Stimulated activated CD4-positive, alpha-beta T cell treated with anti-CD3 and anti-CD28 coated beads, Interleukin-2, amount 100 ng/mL, for 48 hours (primary cell): ENCODE measurements at regions not wholly inside any gene's neighbourhood (a gene's known extent, or its start where the extent isn't known, plus 50 kb on each side); places are given as distances from the start of the nearest gene placed in this dataset.

Source experiments
- DNase-seq, 2 donors: peaks; one replicate each; pipeline ENCODE4 v3.0.0-alpha.2; 2020

DNA sequence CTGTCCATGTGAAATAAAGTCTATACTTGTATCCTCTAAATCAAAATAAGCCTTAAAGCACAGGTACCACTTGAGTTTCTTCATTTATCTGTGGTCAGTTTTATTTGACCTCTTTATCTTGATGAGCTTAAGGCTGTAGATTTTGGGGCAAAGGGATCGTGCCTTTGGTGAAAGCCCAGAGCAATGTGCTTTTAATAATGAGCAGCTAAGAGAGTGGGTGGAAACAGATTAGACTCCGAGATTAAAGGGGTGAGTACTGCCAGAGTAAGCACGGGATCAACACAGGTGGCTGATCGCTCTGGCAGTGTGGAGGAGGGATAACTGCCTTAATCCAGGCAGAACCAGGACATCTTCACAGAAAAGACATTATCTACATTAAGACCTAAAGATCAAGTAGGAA is 280.4 kb downstream of the TDRD15 start:
- no peak for DNase-seq

DNA sequence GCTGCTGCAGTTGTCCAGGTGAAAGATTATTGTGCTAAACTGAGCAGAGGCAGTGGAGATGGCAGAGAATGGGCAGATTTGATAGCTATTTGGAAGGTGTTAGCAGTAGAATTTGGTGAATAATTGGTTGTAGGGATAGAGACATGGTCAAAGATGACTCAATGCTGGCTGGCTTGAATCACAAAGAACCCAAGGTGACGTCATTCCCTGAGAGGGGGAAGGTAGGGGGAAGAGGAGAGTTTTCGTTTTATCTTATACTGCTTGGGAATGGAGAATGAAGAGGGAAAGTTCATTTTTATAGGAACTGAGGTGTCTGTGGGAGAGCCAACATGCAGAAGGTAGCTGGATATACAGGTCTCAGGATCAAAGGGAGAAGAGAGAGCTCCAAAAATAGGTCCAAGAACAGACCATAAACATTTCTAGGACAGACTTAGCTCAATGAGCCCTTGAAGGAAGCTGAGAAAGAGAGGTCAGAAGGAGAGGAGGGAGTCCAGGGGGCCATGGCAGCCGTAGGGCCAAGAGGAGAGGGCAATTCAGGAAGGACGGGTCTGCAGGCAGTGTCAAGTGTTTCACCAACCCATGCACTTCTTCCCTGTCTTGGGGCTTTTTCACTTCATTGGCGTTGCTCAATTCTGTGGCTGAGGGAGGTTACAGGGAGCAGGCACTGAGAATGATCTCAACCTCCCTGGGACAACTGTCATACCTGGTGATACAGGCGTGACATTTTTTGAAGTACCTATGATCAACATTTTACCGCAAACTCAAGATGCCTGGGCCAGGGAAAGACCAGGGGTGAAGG is 281.3 kb downstream of the TDRD15 start:
- DNase-seq: no peak

DNA sequence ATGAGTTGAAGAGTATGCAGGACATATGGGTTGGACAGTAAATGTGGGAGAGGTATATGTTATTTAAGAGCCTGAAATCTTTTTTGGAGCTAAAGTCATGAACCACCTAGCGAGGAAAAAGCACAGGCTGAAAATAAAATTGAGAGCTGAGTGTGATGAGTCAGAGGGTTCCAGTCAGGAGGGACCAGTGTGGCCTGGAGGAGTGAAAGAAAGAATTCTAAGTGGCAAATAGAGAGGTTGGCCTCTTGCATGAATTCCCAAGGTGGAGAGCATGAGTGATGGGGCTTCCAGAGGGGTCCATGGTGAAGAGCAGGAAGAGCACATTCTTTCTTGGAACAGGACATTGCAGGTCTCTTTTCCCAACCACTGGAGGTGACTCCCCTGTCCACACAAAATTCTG is 282.6 kb downstream of the TDRD15 start:
- no peak for DNase-seq

DNA sequence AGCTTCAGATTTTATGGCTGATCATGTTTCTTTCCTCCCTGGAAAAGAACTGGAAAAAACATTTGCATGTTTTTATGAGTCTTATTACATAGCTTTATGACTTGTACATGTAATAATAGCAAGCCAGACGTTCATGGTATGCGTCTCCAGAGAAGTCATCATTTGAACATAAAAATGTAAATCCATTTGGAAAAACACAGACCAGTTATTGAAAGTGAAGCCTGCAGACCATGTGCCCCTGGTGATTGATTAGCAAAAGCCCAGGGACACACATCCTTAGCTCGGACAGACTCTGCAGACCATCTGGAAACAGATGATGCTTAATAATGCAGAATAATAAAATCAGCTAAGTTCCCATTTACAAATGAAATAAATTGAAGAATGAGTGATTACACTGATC is 283.1 kb downstream of the TDRD15 start:
- no peak for DNase-seq

DNA sequence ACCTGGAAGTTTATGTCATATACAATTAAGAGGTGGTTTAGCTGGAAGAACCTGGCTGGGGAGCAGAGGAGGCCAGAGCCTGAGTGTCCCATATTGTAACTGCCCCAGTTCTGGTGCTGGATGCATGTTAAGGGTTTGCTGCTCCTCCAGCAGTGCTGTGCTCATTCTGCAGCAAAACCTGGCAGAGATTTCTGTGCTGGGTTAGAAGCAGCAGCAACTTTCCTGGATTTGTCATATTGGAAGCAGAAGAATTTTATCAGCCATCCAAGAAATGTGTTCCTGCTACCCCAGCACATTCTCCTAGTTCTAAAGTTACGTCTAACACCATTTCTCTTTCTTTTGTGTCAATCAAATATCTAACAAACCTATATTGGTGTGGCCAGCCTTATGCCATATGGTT is 284.1 kb downstream of the TDRD15 start:
- DNase-seq: no peak

DNA sequence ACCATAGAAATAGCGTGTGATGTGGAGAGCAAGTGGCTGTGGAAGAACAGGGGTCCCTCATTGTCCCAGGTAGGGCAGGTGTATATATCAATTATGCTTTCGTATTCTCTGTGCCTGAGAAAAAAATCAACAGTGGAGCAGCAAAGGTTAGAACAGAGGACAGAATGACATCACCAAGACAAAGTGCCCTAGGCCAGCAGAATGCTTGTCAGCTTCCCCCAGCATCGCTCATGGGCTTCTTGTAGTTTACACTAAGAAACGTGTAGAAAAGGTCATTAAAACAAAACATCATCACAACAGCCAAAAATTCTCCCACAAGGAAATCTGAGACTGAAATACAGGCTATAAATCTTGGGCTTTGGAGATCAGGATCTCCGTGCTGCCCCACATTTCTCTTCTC is 288.0 kb downstream of the TDRD15 start:
- no peak for DNase-seq

DNA sequence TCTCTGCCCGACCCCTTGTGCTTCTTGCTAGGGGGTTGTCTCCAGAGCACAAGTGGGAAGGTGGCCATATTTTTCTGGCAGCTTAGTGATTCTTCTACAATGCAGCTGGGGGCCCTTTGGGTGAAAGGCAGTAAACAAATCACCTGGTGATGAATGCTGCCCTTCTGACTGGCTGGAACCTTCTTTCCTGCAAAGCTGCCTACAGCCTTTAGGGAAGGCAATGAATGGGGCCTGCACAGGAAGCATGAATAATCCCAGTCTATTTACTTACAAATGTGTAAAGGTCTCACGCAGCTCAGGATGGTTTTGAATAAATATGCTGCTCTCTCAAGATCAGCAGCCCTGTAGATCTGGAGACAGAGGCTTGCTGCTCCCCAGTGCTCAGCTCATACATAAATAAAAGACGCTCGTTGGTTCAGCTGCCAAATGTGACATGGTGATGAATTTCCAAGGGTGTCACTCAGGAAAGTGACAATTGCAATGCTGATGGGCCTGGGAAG is 289.2 kb downstream of the TDRD15 start:
- DNase-seq: no peak

DNA sequence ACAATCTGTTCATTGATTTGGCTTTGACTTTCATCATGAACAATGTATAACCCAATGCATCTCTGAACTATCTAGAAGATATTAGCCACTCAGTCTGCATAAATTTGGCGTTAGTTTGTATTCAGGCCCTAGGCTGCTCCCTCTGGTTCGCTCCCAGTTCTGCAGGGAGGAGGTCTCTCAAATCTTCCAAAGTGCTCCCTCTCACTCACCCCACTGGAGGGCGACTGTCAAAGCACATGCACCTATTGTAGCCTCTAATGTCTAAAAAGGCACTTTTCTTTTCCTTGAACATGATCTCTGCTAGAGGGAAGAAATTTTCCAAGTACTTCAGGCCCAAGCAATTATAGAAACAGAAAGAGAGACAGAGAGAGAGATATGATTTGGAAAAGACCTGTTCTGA is 291.5 kb downstream of the TDRD15 start:
- no peak for DNase-seq

DNA sequence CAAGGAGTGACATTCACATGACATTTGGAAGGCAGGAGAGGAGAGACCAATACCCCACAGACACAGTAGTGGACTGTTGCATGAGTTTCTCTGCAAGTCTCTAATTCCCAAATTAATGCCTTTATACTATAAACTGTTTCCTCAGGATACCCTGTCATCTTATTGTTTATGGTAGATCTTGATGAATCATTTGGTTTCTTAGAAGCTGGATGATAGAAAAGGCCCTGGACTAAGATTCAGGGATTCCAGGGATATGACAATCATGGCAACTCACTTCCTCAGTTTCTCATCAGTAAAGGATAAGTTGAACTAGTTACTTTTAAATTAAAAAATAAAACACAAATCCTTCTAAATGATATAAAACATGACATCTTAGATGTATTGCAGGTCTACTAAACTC is 292.5 kb downstream of the TDRD15 start:
- DNase-seq: no peak

DNA sequence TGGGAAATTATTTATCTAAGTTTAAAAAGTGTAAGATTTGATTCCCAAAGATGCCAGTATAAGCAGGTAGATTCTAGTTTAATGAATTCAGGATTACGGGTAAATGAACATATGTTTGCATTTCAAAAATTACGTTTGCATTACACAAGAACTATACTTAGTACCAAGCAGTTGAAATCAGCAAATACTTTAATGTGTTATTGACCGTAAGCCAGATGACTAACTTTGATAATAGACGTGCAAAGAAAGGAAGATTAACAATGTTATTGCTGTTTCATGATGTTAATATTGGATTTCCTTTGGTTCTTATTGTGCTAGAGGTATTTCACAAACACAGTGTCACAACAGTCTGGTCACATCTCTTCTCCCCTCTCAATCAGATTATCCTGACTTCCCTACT is 294.7 kb downstream of the TDRD15 start:
- no peak for DNase-seq

DNA sequence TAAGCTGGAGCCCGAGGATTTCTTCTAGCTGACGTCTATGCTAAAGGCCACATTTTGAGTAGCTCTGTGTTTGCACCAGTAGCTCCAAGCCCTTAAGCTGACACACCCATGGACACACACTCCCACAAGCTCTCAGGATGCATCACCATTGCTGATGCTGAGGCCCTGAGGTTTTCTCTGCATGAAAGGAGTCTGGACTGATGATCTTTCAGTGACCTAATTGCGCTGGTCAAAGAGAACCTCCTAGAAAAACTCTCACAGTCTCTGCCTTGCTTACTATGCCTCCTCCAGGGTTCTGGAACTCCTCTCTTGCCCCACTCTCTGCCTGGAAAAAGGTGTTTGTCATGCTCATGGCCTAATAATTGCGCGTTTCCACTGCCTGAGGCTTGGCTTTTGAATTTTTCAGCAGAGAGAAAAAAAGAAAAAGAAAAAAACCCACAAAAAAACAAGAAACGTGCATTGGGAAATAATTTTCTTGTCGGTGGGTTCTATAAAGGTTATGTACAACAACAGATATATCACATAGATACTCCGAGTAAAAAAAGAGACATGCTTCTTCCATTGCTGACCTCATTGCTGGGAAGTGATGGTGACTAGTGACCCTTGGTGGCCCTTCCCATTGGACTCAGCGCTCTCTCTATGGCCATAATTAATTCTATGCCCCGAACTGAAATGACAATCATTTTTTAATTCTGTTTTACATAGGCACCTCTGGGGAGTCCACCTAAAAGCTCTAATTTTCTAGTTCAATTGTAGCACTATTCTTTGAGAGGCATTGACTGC is 297.0 kb downstream of the TDRD15 start:
- no peak for DNase-seq

DNA sequence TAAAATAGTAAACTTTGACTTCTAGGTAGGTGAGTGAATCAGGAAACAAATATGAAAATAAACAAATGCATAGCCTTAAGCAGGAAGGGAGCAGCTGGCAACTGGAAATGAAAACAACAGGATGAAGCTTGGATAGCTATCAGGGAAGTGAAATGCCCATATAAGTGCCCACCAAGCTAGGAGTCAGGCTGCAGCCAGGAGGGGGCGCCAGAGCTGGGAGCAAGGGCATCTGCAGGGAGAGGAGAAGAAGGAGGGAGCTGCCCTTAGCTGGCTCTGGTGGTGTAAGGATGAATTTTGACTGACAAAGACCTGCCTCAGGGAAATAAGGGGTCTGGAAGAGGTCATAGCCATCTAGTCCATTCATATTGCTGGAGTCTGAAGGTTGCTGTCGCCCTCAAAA is 298.3 kb downstream of the TDRD15 start:
- peak; percentile 7 for DNase-seq

DNA sequence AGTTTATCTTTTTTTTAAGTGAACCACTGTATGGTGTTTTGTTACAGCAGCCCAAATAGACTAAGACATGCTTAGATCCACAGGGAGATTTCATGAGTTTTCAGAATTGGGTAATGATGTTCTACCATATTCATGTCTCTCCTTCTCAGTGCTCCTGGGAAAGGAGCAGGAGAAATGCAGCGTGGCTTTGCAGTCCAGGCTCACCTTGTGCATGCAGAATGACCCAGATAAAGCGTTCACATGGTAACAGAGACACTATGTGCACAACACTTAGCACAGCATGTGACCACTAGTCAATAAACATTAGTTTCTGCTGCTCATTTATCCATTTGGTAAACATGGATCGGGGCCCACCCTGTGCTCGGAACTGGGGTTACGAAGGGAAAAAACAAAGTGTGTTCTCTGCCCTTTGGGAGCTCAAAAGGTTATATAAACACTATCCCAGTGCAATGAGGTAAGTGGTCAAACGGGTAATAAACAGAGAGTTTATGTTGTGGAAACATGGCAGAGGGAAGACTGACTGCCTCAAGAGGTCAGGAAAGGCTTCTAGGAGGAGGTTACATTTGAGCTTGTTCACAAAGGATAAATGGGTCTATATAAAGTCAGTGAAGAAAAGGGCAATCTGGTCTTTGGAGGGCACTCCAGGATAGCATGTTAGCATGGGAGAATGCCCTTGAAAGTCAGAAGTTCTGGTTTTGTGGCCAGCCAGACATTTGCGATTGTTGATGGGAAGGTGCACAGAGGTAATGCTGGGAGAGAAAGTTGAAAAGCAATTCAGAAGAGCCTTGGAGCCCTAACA is 299.2 kb downstream of the TDRD15 start:
- DNase-seq: no peak

DNA sequence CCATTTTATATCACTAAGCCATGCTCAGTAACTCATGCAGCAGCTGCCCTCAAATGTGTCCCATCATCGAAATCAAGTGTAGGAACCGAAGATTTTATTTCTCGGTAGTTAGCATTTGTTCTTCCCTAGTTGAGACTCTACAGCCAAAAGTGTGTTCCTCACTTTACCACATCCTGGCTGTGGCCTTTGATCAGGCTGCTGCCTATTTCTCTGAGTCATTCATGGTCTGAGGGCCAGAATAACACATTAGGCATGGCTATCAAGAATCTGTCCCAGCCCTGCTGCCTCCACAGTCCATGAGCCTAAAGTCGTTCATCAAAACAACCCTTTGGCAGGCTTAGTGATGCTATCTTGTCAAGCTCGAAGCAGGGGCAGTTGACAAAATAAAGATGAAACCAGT is 300.1 kb downstream of the TDRD15 start:
- no peak for DNase-seq

DNA sequence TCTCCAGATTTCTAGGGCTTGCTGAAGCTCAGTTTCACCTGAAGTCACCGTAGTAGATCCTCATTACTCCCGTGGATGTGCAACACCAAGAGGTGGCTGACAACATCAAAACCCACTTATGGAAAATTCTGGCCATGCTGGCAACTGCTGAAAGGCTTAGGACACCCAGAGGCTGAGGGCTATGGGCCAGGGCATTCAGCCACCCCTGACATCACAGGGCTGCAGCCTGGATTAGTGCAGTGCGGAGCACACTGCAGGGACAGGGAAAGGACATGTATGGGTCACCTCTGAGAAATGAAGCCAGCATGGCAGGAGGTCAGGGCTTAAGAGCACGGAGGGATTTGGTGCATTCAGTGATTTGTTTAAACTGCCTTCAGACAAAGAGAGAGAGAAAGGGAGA is 300.6 kb downstream of the TDRD15 start:
- no peak for DNase-seq

DNA sequence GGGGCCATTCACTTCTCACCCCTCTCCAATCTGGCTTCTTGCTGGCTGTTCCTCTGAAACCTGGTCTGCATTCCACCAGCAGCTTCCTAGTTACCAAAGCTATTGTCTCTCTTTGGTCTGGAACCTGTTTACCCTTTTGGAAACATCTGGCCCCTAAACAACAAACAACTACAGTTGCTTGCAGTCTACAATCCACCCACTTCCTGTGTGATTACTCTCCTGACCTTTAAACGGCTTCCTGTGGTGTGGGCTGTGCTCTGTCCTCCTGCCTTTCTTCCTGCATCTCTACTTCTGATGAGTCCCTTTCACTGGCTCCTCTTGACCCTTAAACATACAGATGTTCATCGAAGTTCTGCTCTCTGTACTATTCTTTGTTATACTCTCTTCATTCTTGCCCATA is 303.8 kb downstream of the TDRD15 start:
- DNase-seq: no peak

DNA sequence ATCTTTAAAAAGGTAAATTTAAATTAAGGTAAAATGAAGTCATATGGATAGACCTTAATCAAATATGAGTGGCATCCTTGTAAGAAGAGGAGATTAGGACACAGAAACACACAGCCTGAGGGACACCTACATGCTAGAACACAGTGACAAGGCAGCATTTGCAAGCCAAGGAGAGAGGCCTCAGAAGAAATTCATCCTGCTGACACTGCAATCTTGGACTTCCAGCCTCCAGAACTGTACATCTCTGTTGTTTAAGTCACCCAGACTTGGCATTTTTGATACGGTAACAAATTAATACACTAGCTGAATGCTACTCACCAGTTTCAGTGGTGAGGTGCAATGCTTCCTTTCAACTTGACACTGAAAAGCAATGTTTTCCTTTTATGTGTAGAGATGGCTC is 305.0 kb downstream of the TDRD15 start:
- DNase-seq: no peak

DNA sequence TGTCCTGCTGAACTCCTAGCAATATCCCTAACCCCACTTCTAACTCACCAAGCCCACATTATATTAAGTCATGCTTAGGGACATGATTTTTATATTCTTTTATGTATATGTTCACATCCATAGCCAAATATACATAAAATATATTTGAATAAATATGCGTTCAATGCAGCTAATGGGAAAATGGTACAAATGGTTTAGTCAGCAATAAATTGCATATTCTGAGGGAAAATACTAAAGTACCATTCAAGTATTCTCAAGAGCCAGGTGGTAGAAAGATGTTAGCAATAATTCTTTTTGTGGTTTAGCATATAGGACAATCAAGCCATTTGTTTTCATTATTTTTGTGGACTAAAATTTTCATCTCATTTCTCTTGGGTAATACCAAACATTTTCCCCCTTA is 306.0 kb downstream of the TDRD15 start:
- no peak for DNase-seq

DNA sequence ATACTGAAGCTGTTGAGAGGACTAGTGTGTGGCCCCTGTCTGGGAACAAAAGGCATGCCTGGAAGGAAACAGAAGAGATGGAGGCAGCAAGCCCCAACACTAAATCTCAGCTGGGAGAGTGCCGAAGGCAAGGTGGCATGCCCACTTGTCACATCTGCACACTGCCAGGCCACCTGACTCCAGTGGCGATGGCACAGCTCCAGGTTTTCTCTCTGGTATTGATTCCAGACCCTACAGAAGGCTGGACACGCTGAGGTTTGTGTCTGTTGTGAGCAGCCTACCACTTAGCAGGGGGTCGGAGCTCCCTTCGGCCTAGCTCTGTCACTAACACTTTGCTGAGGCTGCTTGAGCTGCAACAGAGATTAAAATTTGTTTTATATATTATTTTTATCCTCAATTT is 307.3 kb downstream of the TDRD15 start:
- DNase-seq: no peak

DNA sequence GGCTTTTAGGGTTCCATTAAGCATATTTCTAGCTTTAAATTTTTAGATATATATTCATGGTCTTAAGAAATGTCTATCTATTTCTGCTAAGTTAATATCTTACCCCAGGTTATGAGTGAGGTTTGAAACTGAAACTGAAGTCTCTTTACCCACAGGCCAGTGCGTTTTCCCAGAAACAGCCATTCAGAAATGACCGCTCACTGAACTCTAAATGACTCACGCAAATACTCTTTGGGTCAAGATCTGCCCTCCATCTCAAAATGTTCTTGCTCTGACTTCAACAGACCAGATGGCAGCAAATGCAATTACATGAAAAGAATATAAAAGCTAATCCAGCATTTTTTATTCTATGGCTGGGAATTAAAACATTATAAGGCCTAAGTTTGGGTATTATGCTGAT is 315.2 kb downstream of the TDRD15 start:
- DNase-seq: no peak

DNA sequence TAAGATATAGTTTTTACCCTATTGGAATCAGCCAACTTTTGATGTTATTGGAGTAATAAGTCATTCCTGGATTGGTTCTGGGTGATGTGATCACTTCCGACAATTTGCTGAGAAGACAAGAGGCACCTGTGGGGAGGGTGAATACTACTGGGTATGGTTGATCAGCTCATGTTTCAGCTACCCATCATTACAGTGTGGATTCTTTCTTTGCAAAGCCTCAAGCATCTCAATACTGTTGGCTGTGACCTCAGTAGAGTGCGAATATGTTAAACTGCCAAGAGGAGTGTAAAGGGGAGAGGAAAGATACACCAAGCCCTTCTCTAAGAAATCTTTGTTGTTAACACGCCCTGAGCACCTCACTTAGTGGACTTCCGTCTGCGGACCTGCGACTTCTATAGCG is 317.7 kb downstream of the TDRD15 start:
- DNase-seq: no peak

DNA sequence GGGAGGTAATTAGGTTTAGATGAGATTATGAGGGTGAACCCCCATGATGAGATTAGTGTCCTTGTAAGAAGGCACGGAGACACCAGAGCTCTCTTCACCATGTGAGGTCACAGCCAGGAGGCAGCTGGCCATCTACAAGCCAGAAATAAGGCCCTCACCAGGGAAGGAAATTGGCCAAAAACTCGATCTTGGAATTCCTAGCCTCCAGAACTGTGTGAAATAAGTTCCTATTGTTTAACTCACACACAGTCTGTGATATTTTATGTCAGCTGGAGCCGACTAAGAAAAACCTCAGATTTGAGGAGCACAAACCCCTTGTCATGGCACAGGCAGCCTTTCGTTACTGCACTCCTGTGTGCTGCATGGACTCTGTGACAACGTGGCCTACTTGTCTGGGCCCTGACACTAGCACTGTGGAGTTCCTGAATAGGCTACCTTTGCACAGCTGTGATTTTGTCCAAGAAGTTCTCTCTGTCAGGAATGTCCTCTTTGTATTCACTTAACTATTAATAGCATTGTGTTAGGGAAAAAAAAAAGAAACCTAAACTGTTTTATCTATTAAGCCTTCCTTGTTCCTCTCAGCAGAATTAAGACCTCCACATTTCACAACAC is 319.8 kb downstream of the TDRD15 start:
- no peak for DNase-seq

DNA sequence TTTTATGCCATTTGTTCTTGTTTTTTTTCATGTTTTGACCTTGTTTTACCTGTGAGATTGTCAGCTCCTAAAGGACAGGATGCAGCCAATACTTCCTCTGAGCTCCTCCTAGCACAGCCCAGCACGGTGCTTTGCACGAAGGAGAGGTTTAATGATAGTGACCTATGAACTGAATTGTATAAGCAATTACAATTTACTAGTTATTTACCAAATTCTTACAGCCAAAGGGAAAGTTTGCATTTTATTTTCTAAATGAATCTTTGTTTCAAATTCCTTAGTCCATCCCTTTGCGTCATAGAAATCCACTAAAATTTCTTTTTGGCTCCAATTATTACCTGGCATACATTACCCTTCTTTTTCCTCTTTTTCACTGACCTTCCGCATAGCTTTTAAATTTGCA is 326.1 kb downstream of the TDRD15 start:
- no peak for DNase-seq
